PC-9 (cell line): ENCODE measurements at regions not wholly inside any gene's neighbourhood (a gene's known extent, or its start where the extent isn't known, plus 50 kb on each side); places are given as distances from the start of the nearest gene placed in this dataset.

Experiments
- BruUV-seq: library from RNA; stranded (reverse); fragments of 400-500 nt; replicated peaks from 2 replicates; lab custom pipeline; 2021; lab: Mats Ljungman, UMichigan
- CTCF ChIA-PET: fragments of 300-600 bp; sonication (Branson Sonifier 250); formaldehyde crosslinking; loops from one replicate; lab custom pipeline; 2022; ENCODE audit warnings: antibody characterized with exemption; lab: Charles Lee
- POLR2A ChIA-PET: fragments of 300-600 bp; sonication (Branson Sonifier 250); formaldehyde crosslinking; loops from one replicate; lab custom pipeline; 2022; ENCODE audit warnings: antibody characterized with exemption; ENCODE audit not compliant: unreplicated experiment; lab: Charles Lee
- DNase-seq, 2 experiments: peaks; one replicate each; pipeline versions ENCODE4 v3.0.0 to v3.0.0-alpha.2; 2015 to 2022; ENCODE audit warnings: mixed read lengths in 1 of 2
- H2AFZ ChIP-seq: fragments of 200-600 bp; sonication (generic); 2 replicates; pipeline ENCODE4 v1.8.1; 2017; ENCODE audit warnings: antibody characterized with exemption
- H3F3A ChIP-seq: fragments of 200-600 bp; sonication (generic); 2 replicates; pipeline ENCODE4 v1.8.1; 2017; ENCODE audit warnings: antibody characterized with exemption, mild to moderate bottlenecking, low read depth; ENCODE audit not compliant: insufficient read depth
- H3K27ac ChIP-seq: fragments of 200-600 bp; sonication (generic); 2 replicates; pipeline ENCODE4 v1.6.1; 2016; ENCODE audit warnings: mixed run types
- H3K27me3 ChIP-seq: fragments of 200-600 bp; sonication (generic); 2 replicates; pipeline ENCODE4 v1.6.1; 2016; ENCODE audit warnings: low read depth, mixed run types; ENCODE audit not compliant: insufficient read depth
- H3K36me3 ChIP-seq: fragments of 200-600 bp; sonication (generic); 2 replicates; pipeline ENCODE4 v1.6.1; 2016; ENCODE audit warnings: low read depth, mixed run types
- H3K4me1 ChIP-seq: fragments of 200-600 bp; sonication (generic); replicated peaks from 2 replicates; pipeline ENCODE4 v1.6.1; 2016; ENCODE audit warnings: mixed run types; ENCODE audit not compliant: insufficient read depth
- H3K4me2 ChIP-seq: fragments of 200-600 bp; sonication (generic); 2 replicates; pipeline ENCODE4 v1.6.1; 2017; ENCODE audit warnings: mixed run types
- H3K4me3 ChIP-seq: fragments of 200-600 bp; sonication (generic); 2 replicates; pipeline ENCODE4 v1.6.1; 2016; ENCODE audit warnings: mixed run types
- H3K79me2 ChIP-seq: fragments of 200-600 bp; sonication (generic); 2 replicates; pipeline ENCODE4 v1.6.1; 2017; ENCODE audit warnings: low read depth, mixed run types
- H3K9me2 ChIP-seq: fragments of 200-600 bp; sonication (generic); 2 replicates; pipeline ENCODE4 v1.8.1; 2017; ENCODE audit warnings: mild to moderate bottlenecking; ENCODE audit not compliant: insufficient read depth
- H3K9me3 ChIP-seq: fragments of 200-600 bp; sonication (generic); 2 replicates; pipeline ENCODE4 v1.8.1; 2016; ENCODE audit warnings: low read depth; ENCODE audit not compliant: insufficient read depth
- H4K20me1 ChIP-seq: fragments of 200-600 bp; sonication (generic); 2 replicates; pipeline ENCODE4 v1.8.1; 2017; ENCODE audit not compliant: insufficient read depth
- CTCF ChIP-seq: fragments of 200-600 bp; sonication (generic); conservative IDR thresholded peaks from 2 replicates; pipeline ENCODE4 v1.6.1; 2017; ENCODE audit warnings: mixed run types, antibody characterized with exemption, mild to moderate bottlenecking, moderate library complexity
- EZH2 ChIP-seq: fragments of 200-600 bp; sonication (generic); IDR thresholded peaks from 2 replicates; pipeline ENCODE4 v1.8.0; 2017; ENCODE audit warnings: antibody characterized with exemption, low read depth
- intact Hi-C: fragments of 100-400 bp; cut with micrococcal nuclease; formaldehyde crosslinking; loops from one replicate; pipeline ENCODE4 v1.10.0; 2022; ENCODE audit not compliant: unreplicated experiment

GRCh38 chr4:180557348-180557747 is 1685.9 kb upstream of the TENM3 start:
- no peak for DNase-seq
- intact Hi-C loops = no loop called here
- H2AFZ ChIP-seq = no peak overlapping the region
- H3K9me2 ChIP-seq = no peaks in the 10 kb centered on the region
- no peaks in the 10 kb centered on the region for H3K36me3 ChIP-seq
- TF ChIP-seq EZH2 (no peak), CTCF (no peak; the same call in 1 of the 2 replicates)
- H3K4me3 ChIP-seq = no peak overlapping the region
- no peaks in the 10 kb centered on the region for H4K20me1 ChIP-seq
- H3F3A ChIP-seq = no peaks in the 10 kb centered on the region
- no peaks in the 10 kb centered on the region for H3K9me3 ChIP-seq
- no peaks in the 10 kb centered on the region for H3K4me1 ChIP-seq
- ChIA-PET CTCF (no interaction called here), POLR2A (no interaction called here)
- H3K27me3 ChIP-seq = no peaks in the 10 kb centered on the region
- BruUV-seq = no TSS peak
- no peak overlapping the region for H3K4me2 ChIP-seq
- no peaks in the 10 kb centered on the region for H3K79me2 ChIP-seq
- no peak overlapping the region for H3K27ac ChIP-seq

DNA sequence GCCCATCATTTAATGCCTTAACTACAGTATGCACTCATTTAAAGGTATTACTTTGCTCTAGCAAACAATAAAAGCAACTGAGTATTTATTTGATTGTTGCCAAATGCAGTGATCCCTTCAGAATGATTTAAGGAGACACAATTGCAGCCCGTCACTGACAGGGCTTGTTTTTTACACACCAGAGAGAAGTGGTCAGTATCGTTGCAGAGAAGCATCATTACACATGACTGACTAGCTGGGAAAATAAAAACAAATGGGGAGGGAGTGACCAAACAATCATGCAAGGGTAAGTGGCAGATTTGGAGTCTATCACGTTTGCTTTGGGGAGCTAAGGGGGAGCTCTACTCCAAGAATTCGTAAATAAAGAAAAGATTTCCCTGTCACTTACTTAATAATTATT is 1685.3 kb upstream of the TENM3 start:
- H3K36me3 ChIP-seq = no peaks in the 10 kb centered on the region
- no peak for TF ChIP-seq CTCF
- TF ChIP-seq EZH2 = no peak
- no peak overlapping the region for H3K27ac ChIP-seq
- H2AFZ ChIP-seq = no peak overlapping the region
- DNase-seq = no peak
- ChIA-PET CTCF (no interaction called here), POLR2A (no interaction called here)
- H3K79me2 ChIP-seq = no peaks in the 10 kb centered on the region
- H3K27me3 ChIP-seq = no peaks in the 10 kb centered on the region
- H3K4me2 ChIP-seq = no peak overlapping the region
- H3K4me1 ChIP-seq = no peaks in the 10 kb centered on the region
- H3K9me3 ChIP-seq = no peaks in the 10 kb centered on the region
- BruUV-seq = no TSS peak
- H3F3A ChIP-seq = no peaks in the 10 kb centered on the region
- intact Hi-C loops = no loop called here
- H3K9me2 ChIP-seq = no peaks in the 10 kb centered on the region
- no peaks in the 10 kb centered on the region for H4K20me1 ChIP-seq
- H3K4me3 ChIP-seq = no peak overlapping the region

DNA sequence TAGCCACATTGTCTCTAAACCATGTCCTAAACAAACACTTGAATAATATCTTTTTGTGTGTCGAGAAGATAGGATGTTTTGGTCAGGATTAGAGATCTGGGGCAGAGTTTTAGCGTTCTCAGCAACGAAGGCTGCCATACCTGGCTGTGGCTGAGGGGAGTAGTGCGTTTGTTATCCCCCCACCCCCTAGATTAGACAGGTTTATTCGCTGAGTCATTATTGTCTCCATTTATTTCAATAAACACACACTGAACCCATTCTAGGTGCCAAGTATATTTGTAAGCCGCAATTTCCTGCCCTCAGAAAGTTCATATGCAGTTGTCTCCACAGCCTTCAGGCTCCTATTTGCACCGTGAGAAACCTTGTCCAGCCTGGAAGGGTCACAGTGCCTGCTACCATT is 1684.8 kb upstream of the TENM3 start:
- CTCF ChIA-PET = no interaction called here

More for the DNA sequence above, 1684.8 kb upstream of the TENM3 start:
- no peaks in the 10 kb centered on the region for H3K9me3 ChIP-seq
- H3K27me3 ChIP-seq = no peaks in the 10 kb centered on the region
- no peaks in the 10 kb centered on the region for H3F3A ChIP-seq
- H3K79me2 ChIP-seq = no peaks in the 10 kb centered on the region
- no peak overlapping the region for H2AFZ ChIP-seq
- H3K4me1 ChIP-seq = no peaks in the 10 kb centered on the region
- no peak overlapping the region for H3K27ac ChIP-seq
- H4K20me1 ChIP-seq = no peaks in the 10 kb centered on the region
- H3K4me3 ChIP-seq = no peak overlapping the region
- H3K9me2 ChIP-seq = no peaks in the 10 kb centered on the region
- no peak overlapping the region for H3K4me2 ChIP-seq
- intact Hi-C loops = no loop called here
- POLR2A ChIA-PET = no interaction called here
- no peak for DNase-seq
- TF ChIP-seq CTCF = no peak
- TF ChIP-seq EZH2 = no peak
- no peaks in the 10 kb centered on the region for H3K36me3 ChIP-seq
- BruUV-seq = no TSS peak
